ENCODE measurements at regions not wholly inside any gene's neighbourhood (a gene's known extent, or its start where the extent isn't known, plus 50 kb on each side); places are given as distances from the start of the nearest gene placed in this dataset.
A peak's percentile ranks its signal among the peaks of the same experiment; 100 is the strongest.

GRCh38 chr16:16879567-16880251, 500.8 kb downstream of the NPIPA7 start:
- Histone ChIP-seq H3K23me2 (ENCODE audit: low read depth, low read length) (no peaks in the 10 kb centered on the region), H4K91ac (replicated peaks; ENCODE audit: insufficient read length, low read length) (no peak overlapping the region), H3K56ac (replicated peaks; ENCODE audit: insufficient read length, low read depth, low read length) (no peak overlapping the region), H4K8ac (ENCODE audit: extremely low read depth, insufficient read depth, low read length) (no peak overlapping the region), H3K79me1 (ENCODE audit: low read depth, low read length) (no peaks in the 10 kb centered on the region), H2BK15ac (ENCODE audit: low read length) (no peak overlapping the region), H3K4ac (replicated peaks; ENCODE audit: insufficient read length, low read depth, low read length) (no peak overlapping the region), H3K23ac (ENCODE audit: insufficient read length) (no peak overlapping the region), H4K5ac (ENCODE audit: insufficient read length, low read depth, low read length) (no peak overlapping the region), H3K9me3 (ENCODE audit: insufficient read depth in 2 of 2, low read depth in 1 of 2, low read length in 1 of 2) (no peaks in the 10 kb centered on the region), H2AFZ (ENCODE audit: low read length) (no peak overlapping the region), H3K4me1 (replicated peaks in 1 of 4; ENCODE audit: control insufficient read depth in 3 of 4, insufficient read depth in 4 of 4, low read length in 3 of 4) (peaks cover 0 to 6% (median 4%) of the 10 kb centered on the region in 4 experiments; a peak in 4 of 7 replicates), H4K20me1 (replicated peaks in 1 of 2; ENCODE audit: control insufficient read depth in 1 of 2, insufficient read depth in 2 of 2, low read length in 2 of 2) (no peaks in the 10 kb centered on the region), H2AK5ac (ENCODE audit: low read depth, low read length) (no peak overlapping the region), H2BK5ac (ENCODE audit: low read depth, low read length) (no peak overlapping the region), H3K9ac (replicated peaks in 1 of 4; ENCODE audit: extremely low read depth in 1 of 4, low read depth in 3 of 4, low read length in 3 of 4) (no peak overlapping the region), H3K4me3 (ENCODE audit: extremely low read depth in 1 of 4, insufficient read depth in 2 of 4, low read depth in 3 of 4, low read length in 4 of 4) (no peak overlapping the region), H3K14ac (ENCODE audit: insufficient read length) (no peak overlapping the region), H2BK12ac (ENCODE audit: low read depth, low read length) (no peak overlapping the region), H2BK120ac (replicated peaks; ENCODE audit: low read depth, low read length) (no peak overlapping the region), H3K79me2 (ENCODE audit: control insufficient read depth in 1 of 2, insufficient read depth in 2 of 2, low read length in 2 of 2) (no peaks in the 10 kb centered on the region), H3K18ac (ENCODE audit: extremely low read depth, low read length) (no peak overlapping the region), H3K4me2 (ENCODE audit: insufficient read depth in 1 of 2, low read depth in 2 of 2, low read length in 2 of 2) (no peak overlapping the region), H2BK20ac (ENCODE audit: low read length) (no peak overlapping the region), H3K36me3 (ENCODE audit: control insufficient read depth in 2 of 4, insufficient read depth in 4 of 4, low read length in 3 of 4) (no peaks in the 10 kb centered on the region), H3K27ac (ENCODE audit: low read depth, low read length) (no peak overlapping the region), H3K27me3 (replicated peaks in 1 of 4; ENCODE audit: control insufficient read depth in 3 of 4, extremely low read depth in 1 of 4, insufficient read depth in 3 of 4, low read length in 3 of 4) (no peaks in the 10 kb centered on the region)
- 90% methylated on average over 8 of the region's 8 CpGs; no CpG with 5 or more reads in 1 of the 2 experiments for whole genome bisulfite sequencing, 2 experiments (ENCODE audit: extremely low coverage in 1 of 2, insufficient coverage in 1 of 2, insufficient read length in 1 of 2, insufficient replicate concordance in 2 of 2, low coverage in 1 of 2, low lambda C conversion rate in 2 of 2, missing lambda C conversion rate in 1 of 2)
- no peak for FAIRE-seq
- DNase-seq (ENCODE audit: low read depth in 1 of 2, low spot score in 2 of 2): no peak
- CTCF ChIA-PET (ENCODE audit: partially characterized antibody): interaction anchor here (0.9 to 5.1 kb wide), 5 partner anchors 8 to 111 kb away, joined by 3 to 25 read pairs (median 3); no protein-coding TSS in a partner anchor
- no peak for TF ChIP-seq ASH2L (IDR thresholded peaks at IDR 0.05; ENCODE audit: low read length)
- no peak for TF ChIP-seq CBX5 (IDR thresholded peaks at IDR 0.05; ENCODE audit: low read depth, low read length)
- no peak for TF ChIP-seq TAF7 (optimal IDR thresholded peaks at IDR 0.05; ENCODE audit: borderline replicate concordance, low read depth, low read length)
- TF ChIP-seq KDM4A (IDR thresholded peaks at IDR 0.05; ENCODE audit: low read depth, low read length, severe bottlenecking): no peak
- TF ChIP-seq KDM1A (IDR thresholded peaks at IDR 0.05; ENCODE audit: borderline replicate concordance, low read length): 0 out of 2 replicates have a peak, but pooled peaks have one; percentile 15
- TF ChIP-seq CEBPB (IDR thresholded peaks at IDR 0.05; ENCODE audit: low read depth, low read length): 0 out of 2 replicates have a peak, but pooled peaks have one; percentile 23
- TF ChIP-seq E2F6 (IDR thresholded peaks at IDR 0.05): no peak
- no peak for TF ChIP-seq SIX5 (IDR thresholded peaks at IDR 0.05; ENCODE audit: low read depth, low read length)
- no peak for TF ChIP-seq ZNF274 (IDR thresholded peaks at IDR 0.05; ENCODE audit: borderline replicate concordance, extremely low read depth, low read length)
- TF ChIP-seq PHF8 (conservative IDR thresholded peaks at IDR 0.05; ENCODE audit: low read depth, low read length): no peak
- no peak for TF ChIP-seq BACH1 (IDR thresholded peaks at IDR 0.05; ENCODE audit: low read length)
- POLR2A ChIA-PET (ENCODE audit: partially characterized antibody): no interaction called here

All from H1 (cell line).